ENCODE measurements at regions not wholly inside any gene's neighbourhood (a gene's known extent, or its start where the extent isn't known, plus 50 kb on each side); places are given as distances from the start of the nearest gene placed in this dataset.

DNA sequence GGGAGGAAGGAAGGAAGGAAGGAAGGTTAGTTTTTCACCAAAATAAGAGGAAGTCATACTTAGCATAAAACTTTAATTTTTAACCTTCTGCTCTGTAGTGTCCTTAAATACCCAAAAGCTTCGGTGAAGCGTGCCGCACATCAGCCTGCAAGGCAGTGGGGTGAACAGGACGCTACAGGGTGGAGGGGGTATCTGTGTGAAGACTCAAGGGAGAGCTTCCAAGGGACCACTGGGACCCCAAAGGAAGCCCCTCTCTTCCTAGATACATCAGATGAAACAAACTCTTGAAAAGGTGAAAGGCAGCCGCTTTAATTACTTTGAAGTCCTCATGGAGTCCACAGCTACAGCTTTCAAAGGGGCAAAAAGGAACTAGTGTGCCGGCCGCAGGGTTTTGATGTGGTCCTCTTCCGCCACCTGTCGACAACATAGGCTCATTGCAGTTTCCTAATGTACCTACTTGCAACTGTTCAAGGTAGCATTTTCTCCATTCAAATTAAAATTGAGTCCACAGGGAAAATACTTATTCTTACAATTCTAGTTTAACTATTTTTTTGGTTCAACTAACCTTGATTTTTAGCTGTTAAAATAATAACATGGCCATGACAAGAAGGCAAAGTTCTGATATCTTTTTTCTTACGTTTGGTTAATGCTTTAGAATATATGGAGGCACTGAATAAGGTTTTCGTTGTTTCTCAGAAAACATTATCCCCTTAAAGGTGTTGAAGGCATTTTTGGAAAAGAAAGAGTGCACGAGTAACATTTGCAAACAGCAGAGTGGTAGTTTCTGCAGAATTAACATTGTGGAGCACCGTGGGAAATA lies 135.0 kb upstream of the RIPOR2 start:
- DNase-seq: peak; percentile 77

DNA sequence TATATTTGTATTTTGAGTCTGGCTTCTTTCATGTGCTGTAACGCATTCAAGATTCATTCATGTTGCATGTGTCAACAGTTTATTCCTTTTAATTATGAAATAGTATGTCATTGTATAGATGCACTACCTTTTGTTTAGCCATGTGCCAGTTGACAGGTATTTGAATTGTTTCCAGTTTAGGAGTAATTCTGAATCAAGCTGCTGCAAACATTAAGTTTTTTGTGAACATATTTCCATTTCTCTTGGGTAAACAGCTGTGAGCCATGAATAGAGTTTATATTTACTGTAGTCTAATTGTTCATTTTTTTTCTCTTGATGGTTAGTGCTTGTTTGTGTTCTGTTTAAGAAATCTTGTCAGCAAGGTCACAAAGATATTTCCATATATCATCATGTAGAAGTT lies 142.4 kb upstream of the RIPOR2 start:
- DNase-seq: no peak

DNA sequence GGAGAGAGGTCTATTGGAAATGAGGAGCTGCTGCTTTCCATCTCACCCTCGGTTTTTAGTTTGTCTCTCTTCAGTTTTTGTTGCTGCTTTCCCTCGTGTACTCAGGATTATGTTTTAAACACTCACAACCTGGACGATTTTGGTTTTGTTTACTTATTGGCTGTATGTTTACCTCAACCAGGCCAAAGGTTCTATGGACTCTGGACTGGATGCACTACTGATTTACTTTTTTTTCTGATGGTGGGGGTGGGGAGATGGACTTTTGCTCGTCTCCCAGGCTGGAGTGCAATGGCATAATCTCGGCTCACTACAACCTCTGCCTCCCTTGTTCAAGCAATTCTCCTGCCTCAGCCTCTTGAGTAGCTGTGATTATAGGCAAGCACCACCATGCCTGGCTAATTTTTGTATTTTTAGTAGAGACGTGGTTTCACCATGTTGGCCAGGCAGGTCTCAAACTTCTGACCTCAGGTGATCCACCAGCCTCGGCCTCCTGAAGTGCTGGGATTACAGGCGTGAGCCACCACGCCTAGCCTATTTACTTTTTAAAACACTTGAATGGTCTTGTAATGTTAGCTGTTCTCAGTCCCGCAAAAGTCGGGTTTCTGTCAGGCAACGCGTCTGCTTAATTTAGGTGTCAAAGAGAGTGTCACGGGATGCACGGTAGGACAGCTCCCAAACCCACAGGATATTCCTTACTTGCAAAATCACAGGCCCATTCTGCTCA lies 148.2 kb upstream of the RIPOR2 start:
- no peak for DNase-seq

DNA sequence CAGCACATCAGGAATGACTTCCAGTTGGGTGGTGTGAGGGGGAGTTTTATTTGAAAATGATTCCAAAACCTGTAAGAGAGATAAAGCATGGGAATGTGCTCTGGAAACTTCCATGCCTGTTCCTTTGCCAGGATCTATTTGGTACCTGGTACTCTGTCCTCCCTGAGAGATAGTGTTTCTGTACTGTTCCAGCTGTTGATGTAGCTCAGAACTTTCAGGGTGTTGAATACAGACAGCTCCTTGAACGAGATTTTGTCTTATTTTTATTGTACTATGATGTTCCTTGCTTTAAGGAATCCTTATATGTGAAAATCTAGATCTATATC lies 148.7 kb upstream of the RIPOR2 start:
- no peak for DNase-seq

DNA sequence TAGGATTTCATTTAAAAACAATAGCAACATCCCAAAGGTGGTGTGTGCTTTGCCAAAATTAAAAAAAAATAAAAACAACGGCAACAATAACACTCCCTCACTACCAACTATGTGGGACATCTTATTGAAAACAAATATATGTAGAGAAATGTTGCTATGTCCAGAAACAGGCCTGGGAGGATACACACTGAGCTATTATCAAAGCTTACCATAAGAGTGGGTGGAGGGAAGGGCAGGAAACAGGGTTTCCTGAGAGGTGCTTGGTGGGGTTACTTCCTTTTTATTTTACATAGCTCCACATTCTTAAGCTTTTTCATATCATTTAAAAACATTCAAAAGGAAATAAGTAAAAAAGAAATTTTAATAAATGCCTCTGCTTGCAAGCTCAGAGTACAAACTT lies 150.0 kb upstream of the RIPOR2 start:
- no peak for DNase-seq

DNA sequence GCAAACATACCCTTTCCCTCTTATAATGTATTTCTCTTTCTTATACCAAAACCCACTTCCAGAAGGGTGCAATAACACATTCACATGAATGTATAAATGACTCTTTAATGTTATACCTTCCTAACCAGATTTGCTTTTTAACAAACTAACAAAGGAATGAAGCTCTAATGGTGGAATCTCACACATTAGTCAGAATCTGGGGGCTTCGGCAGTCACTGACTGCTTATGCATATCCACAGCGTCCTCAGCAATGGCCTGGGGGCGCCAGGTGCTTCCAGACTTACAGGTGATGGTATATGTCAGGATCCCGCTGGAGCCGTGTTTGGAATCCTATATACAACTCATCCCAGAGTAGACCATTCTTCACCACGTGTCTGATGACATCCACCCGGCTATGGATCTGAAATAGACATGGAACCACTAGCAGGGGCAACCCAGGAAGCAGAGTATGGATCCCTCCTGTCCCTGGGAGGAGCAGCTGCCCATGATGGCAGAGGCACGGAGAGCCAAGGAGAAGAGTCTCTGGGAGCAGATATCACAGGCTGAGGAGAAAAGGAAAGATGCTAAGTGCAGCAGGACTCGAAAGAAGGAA lies 150.8 kb upstream of the RIPOR2 start:
- DNase-seq: no peak

DNA sequence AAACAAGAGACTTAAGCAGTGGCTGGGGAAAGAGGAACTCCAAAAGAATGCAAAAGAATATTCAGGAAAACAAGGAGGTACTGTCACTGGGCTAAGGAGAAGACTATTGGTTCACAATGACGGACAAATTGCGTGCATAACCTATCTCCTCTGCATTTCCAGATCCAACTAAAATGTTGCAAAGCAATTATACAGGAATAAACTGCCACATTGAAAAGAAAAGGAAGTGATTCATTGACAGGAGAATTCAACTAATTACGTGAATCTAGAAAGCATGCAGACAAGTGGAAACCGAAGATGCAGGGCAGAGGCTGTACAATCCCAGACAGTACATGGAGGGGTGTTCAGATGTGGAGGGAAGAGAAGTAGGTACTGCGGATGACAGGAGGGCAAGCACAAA lies 152.8 kb upstream of the RIPOR2 start:
- no peak for DNase-seq

DNA sequence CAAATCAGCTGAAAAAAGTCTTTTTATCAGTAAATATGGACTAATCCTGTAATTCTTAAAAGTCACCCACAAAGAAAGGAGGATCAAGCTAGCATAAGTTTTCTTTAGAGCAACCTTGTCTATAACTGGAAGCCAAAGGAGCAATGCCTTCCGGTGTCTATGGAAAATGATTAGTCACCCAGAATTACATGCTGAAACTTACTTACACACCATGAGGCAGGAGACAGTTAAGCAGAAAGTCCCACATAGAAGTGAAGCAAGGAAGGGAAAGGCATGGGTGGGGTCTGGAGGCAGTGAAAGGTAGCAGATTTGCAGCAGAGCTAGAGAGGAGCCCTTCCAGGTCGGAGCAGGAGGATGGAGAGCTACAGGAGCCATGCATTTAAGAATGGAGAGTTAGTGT lies 153.7 kb upstream of the RIPOR2 start:
- DNase-seq: no peak

DNA sequence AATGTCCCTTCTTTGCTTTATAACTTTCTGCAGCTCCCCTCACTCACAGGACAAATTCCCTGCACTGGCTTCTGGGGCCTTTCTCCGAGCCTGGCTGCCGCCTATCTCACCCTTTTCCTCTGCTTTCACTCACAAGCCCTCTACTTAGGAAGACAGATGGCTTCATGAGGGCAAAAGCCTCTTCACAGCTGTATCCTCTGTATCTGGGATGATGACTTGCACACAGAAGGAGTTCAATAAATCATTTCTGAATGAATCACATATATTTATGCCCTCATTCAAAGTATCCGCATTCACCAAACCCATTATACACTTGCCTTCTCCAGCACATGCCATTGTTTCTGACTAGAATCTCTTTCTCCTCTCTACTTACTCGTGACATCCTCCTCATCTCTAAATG lies 159.0 kb upstream of the RIPOR2 start:
- no peak for DNase-seq

DNA sequence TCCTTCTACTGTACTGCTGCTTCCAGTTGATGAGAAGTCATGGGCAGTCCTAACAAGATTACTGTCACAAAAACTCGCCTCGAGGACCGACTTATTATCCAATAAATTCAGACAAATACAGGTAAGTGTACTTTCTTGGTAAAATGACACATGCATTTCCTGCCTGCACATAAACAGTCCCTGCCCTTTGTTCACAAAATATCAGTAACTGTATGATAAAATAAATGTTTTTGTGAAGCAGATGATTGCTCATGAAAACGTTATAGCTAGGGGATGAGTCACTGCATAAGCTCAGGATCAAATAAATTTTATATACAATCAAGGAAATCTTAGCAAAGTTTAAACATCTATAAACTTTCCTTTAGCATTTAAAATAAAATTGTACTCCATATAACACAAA lies 164.5 kb upstream of the RIPOR2 start:
- DNase-seq: no peak

DNA sequence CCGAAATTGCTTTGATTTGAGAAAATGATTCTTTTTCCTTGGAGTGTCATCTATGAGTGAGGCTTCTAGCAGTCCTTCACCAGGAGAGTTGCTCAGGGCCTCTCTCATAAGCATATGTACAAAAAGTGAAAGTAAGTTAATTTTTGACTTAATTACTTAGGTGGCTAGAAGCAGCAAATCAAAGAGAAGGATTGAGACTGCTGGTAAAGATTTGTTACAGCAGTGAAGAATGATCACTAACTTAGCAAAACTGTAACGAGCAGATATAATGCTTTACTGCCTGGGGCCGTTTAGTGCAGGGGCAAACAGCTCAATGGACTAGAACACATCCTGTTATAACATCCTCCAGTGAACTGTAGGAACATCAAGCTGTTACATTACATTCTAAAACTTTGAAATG lies 167.8 kb upstream of the RIPOR2 start:
- no peak for DNase-seq

DNA sequence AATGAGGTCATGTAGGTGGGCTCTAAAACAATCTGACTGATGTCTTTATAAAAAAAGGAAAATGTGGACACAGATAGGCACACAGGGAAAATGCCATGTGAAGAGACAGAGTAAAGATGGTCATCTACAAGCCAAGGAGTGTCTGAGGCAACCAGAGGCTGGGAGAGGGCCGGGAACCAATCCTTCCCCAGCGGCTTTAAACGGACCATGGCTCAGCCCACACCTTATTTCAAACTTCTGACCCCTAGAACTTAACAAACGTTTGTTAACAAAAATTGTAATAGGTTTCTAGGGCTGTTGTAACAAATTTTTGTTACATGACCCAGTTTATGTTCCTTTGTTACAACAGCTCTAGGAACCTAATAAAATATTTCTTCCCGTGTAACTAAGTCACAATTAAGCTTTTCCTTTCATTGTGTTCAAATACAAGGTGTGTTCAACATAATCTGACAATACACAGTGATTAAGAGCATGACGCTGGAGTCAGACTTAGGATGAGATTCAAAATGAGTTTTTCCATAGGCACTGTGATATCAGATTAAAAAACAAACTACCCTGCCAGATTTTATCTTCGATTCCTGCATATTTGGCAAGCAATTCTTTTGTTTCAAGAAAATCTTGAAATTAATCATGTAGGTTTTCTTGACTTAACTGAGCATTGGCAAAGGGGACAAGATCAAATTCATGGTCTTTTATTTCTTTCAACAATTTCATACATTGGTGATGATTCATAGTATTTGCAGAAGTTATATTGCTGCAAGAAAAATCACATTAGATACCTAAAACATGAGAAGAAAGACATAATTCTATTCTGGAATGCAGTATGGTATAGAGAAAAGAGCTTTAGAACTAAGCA lies 169.5 kb upstream of the RIPOR2 start:
- no peak for DNase-seq

DNA sequence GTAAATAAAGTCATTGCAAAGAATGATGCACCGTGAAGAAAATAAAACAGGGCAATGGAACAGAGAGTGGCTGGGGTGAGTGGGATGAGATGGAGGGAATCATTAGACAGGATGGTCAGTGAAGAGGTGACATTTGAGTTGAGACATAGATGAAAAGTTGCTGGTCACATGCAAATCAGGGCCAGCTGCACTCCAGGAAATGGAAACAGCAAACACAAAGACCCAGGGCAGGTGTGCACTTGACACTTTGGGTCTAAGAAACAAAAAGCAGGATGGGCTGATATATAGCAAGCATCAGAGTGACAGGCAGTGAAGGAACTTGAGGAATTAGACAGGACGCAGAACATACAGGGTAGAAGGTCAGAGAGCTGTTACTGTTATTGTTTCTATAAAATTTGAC lies 171.5 kb upstream of the RIPOR2 start:
- no peak for DNase-seq

DNA sequence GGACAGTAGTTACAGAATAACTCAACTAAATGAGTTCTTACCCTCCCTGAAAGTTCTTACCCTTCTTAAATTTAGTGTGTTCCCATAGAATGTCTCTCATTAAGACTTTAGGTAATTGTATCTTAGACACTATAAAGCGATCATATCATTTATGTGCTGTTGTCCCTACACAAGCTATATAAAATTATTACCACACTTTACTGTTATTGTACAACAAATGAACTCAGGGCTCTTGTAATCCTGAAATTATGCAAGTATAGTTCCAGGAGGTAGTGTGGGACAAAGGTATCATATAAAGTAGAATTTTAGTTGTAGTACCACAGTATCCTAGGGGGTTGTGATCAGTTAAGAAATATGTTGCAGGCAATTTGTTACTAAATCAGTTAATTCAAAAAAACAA lies 167.4 kb upstream of the CARMIL1 start:
- no peak for DNase-seq

DNA sequence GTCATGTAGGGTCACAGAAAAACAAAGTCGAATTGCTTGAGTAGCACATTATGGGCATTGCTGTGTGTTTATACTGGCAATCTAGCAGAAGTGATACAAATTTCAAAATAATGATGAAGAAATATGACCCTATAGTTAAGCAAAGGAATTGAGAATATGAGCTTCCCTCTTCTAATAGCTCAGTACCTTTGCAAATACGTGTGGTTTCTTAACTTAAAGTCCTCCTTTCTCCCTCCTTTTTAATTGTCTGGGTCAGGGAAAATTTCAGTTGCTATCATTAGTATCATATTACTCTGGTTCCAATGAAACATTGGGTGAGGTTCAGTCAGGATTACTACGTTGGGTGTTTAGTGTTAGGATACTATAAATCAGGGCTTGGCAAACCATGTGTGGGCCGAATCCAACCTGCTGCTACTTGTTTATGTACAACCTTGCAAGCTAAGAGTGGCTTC lies 166.8 kb upstream of the CARMIL1 start:
- DNase-seq: no peak

DNA sequence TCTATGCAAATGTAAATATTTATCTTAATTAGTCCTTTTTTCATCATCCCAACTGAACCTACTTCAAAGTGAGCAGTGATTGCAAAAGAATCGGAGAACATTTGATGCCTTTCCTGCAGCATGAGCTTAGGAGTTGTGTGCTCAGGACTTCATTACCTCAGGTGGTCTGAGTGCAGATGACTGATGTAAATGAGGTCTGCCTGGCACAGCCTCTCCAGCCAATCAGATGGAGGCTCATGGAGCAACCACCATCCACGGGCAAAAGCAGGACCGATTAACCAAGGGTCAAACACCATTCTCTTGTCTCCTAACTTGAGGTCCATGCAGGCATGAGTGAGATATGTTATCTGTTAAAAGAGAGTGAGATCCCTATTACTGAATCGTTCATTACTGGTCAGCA lies 165.7 kb upstream of the CARMIL1 start:
- DNase-seq: no peak

DNA sequence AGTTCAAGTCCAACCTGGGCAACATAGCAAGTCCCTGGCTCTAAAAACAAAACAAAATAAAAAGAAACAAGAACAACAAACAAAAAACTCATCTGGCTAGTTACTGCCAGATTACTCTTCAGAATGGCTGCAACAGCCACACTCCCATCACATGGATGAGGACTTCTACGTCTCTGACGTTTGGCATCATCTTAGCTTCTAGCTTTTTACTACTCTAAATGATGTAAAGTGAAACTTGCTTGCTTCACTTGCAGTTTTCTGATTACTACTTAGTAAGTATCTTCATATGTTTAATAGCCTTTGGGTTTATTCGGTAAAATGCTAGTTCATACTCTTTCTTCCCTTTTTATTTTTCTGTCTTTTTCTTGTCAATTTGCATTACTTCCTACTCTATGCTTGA lies 161.1 kb upstream of the CARMIL1 start:
- no peak for DNase-seq

DNA sequence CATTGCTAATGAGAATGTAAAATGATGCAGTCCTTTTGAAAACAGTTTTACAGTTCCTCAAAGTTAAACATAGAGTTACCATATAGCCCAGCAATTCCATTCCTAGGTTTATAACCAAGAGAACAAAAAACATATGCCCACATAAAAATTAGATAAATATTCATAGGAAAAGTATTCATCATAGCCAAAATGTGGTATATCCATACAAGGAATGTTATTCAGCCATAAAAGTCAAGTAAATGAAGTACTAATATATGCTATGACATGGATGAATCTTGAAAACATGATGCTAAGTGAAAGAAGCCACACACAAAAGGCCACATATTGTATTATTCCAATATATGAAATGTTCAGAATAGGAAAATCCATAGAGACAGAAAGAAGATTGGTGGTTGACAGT lies 158.0 kb upstream of the CARMIL1 start:
- DNase-seq: no peak

DNA sequence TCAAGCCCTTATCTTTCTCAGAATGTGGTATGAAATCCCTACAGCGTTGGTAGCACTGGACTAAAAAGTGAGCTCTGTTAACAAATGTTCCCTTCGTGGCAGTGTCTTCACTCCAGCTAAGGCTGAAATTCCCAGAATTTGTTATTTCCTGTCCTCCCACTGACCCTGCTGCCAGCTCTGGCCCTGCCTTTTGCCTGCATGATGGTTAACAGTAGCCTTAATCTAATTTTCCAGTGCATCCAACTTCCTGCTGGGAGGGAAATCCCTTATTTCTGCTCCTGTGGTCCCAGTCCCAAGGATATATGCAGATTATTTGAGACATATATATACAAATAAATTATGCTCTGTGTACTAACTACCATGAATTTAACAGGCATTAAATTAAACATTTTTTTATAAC lies 157.2 kb upstream of the CARMIL1 start:
- no peak for DNase-seq

DNA sequence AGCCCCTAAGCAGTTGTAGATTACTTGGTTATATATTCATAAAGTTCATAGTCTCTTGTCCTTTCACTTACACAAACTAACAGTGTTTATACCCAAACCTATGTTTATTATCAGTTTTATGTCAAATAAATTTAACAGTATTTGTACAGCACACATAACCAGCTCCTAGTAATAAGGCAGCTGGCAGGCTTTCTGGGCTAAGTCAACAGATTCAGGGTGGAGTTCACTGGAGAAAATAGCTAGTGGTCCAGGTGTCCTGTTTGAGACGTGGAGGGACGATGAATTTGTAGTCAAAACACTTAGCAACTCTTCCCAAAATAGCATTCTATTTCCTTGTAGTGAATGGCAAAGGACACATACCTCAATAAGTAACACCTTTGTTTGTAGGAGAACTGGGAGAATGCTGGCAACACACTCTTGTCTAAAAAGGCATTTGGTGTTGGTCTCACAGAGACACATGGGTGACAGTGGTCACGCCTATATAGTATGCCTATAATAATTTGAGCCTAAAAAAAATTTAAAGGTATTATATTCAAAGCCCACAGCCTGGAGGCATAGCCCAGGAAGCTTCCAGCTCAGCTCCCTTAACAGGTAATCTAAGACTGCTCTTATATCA lies 156.4 kb upstream of the CARMIL1 start:
- no peak for DNase-seq

DNA sequence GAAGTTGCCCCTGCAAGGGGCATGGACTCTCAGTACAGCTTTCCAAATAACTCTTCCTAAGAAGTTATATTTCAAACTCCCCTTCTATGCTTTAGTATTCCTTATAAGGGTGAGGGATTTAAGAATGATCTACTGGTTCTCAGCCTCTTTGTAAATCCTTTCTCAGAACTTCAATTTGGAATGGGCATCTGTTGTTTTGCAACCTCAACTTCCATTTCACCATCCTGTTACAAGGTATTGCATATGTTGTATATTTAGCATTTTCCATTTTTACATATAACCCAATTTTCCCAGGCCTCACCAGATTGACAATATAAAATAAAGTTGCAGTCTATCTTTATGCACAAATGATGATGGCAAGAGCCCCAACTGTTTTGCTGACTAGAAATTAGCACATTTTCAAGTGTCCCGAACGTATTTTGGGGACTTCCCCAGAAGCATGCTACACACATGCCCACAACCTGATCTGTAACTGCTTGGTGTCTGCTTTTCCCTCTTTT lies 154.9 kb upstream of the CARMIL1 start:
- no peak for DNase-seq

DNA sequence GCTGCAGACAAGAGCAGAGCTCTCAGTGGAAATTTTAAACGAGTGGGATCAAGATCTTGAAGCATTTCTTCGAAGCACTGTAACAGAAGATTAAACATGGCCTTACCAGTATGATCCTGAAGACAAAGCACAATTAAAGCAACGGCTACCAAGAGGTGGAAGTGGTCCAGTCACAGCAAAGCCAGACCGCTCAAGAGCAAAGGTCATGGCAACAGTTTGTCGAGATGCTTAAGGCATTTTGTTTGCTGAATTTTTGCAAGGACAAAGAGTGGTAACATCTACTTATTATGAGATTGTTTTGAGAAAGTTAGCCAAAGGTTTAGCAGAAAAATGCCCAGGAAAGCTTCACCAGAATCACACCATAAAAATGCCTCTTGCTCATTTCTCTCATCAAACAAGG lies 153.4 kb upstream of the CARMIL1 start:
- no peak for DNase-seq

Measured in activated naive CD4-positive, alpha-beta T cell treated with anti-CD3 and anti-CD28 coated beads, Interleukin-2, amount 50 U/mL, for 16 hours (primary cell).